Neuron (in vitro differentiated cells): ENCODE measurements at regions not wholly inside any gene's neighbourhood (a gene's known extent, or its start where the extent isn't known, plus 50 kb on each side); places are given as distances from the start of the nearest gene placed in this dataset.
"Not testable (repeated sequence)": the region's sequence is repeated elsewhere in the genome, so short reads cannot be mapped to it uniquely, and the experiment has no call there.

Experiments used
- H2AFZ ChIP-seq: one replicate; pipeline ENCODE4 v1.6.1; 2013; ENCODE audit warnings: low read depth, mild to moderate bottlenecking, inconsistent platforms, low read length, moderate library complexity
- H3K27me3 ChIP-seq: one replicate; pipeline ENCODE4 v1.6.1; 2013; ENCODE audit warnings: low read length; ENCODE audit not compliant: insufficient read depth
- H3K36me3 ChIP-seq: one replicate; pipeline ENCODE4 v1.6.1; 2013; ENCODE audit warnings: low read length; ENCODE audit not compliant: insufficient read depth
- H3K4me1 ChIP-seq: one replicate; pipeline ENCODE4 v1.6.1; 2013; ENCODE audit warnings: low read length; ENCODE audit not compliant: insufficient read depth
- H3K4me3 ChIP-seq: 2 replicates; pipeline ENCODE4 v1.5.1; 2013; ENCODE audit warnings: mild to moderate bottlenecking, low read length, moderate library complexity
- H3K9me3 ChIP-seq: one replicate; pipeline ENCODE4 v1.6.1; 2013; ENCODE audit warnings: low read length

- H3K4me1 ChIP-seq, result no peaks in the 10 kb centered on the region
- no peak overlapping the region for H2AFZ ChIP-seq
- H3K27me3 ChIP-seq, result no peaks in the 10 kb centered on the region
- H3K9me3 ChIP-seq, result no peaks in the 10 kb centered on the region
- H3K4me3 ChIP-seq, result no peak overlapping the region
- H3K36me3 ChIP-seq, result no peaks in the 10 kb centered on the region
Observed at GRCh38 chr14:38941488-38941887, 161.5 kb downstream of the SEC23A start.

- H3K9me3 ChIP-seq, H2AFZ ChIP-seq, H3K4me1 ChIP-seq, H3K4me3 ChIP-seq, H3K27me3 ChIP-seq, H3K36me3 ChIP-seq: not testable (repeated sequence)
Observed at GRCh38 chr14:38932653-38933000, 170.4 kb downstream of the SEC23A start.

DNA sequence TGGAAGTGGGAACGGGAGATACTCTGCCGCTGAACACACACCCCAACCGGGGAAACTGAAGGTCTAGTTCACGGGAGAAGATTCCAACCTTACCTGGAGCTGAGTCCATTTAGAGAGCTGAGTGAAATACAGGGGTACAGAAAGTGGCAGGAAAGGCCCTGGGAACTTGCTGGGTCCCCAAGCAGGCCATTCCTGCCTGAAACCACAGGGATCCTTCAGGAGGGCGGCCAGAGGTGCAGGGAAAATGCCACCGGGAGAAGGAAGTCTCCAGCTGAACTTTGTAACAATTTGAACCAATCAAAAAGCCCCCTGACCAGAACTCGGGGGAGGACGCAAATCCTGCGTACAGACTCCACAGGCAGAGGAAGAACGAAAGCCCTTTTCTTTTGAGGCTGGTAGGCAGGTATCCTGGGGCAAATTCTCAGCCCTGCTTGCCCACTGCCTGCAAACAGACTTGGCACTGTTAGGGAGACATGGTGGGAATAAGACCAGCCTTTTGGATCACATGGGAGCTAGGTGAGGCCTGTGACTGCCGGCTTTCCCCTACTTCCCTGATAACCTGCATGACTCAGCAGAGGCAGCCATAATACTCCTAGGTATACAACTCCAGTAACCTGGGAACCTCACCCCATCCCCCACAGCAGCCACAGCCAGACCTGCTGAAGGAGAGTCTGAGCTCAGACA lies 170.9 kb downstream of the SEC23A start:
- H2AFZ ChIP-seq, result no peak overlapping the region
- H3K9me3 ChIP-seq, result no peaks in the 10 kb centered on the region
- H3K27me3 ChIP-seq, result no peaks in the 10 kb centered on the region
- H3K36me3 ChIP-seq, result no peaks in the 10 kb centered on the region
- no peaks in the 10 kb centered on the region for H3K4me1 ChIP-seq
- no peak overlapping the region for H3K4me3 ChIP-seq

DNA sequence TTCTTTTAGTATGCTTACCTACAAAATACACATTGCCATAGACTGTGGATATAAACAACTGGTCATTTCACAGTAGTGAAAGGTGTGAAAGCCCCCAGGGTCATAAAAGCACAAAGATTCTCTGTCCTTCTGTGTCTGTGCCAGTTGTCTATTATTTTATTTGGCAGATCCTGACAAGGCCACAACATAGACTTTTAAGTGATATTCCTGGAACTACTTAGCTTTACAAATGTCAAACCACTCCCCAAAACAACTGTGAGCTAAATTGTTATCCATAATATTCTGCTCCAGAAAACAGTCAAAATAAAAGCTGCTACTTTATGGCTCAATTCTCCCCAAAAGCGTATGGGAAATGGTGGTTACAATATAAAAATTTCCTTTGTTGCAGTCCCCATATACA lies 172.1 kb downstream of the SEC23A start:
- Histone ChIP-seq H3K36me3 (no peaks in the 10 kb centered on the region), H3K4me3 (no peak overlapping the region), H3K27me3 (no peaks in the 10 kb centered on the region), H3K9me3 (no peaks in the 10 kb centered on the region), H3K4me1 (no peaks in the 10 kb centered on the region), H2AFZ (no peak overlapping the region)

- no peak overlapping the region for H3K4me3 ChIP-seq
- no peaks in the 10 kb centered on the region for H3K9me3 ChIP-seq
- H3K36me3 ChIP-seq, result no peaks in the 10 kb centered on the region
- H2AFZ ChIP-seq, result no peak overlapping the region
- H3K27me3 ChIP-seq, result no peaks in the 10 kb centered on the region
- no peaks in the 10 kb centered on the region for H3K4me1 ChIP-seq
Observed at GRCh38 chr14:38930022-38930421, 173.0 kb downstream of the SEC23A start.

- no peaks in the 10 kb centered on the region for H3K4me1 ChIP-seq
- H3K4me3 ChIP-seq, result no peak overlapping the region
- no peaks in the 10 kb centered on the region for H3K36me3 ChIP-seq
- no peaks in the 10 kb centered on the region for H3K9me3 ChIP-seq
- H2AFZ ChIP-seq, result no peak overlapping the region
- no peaks in the 10 kb centered on the region for H3K27me3 ChIP-seq
Observed at GRCh38 chr14:38929416-38929815, 173.6 kb downstream of the SEC23A start.

DNA sequence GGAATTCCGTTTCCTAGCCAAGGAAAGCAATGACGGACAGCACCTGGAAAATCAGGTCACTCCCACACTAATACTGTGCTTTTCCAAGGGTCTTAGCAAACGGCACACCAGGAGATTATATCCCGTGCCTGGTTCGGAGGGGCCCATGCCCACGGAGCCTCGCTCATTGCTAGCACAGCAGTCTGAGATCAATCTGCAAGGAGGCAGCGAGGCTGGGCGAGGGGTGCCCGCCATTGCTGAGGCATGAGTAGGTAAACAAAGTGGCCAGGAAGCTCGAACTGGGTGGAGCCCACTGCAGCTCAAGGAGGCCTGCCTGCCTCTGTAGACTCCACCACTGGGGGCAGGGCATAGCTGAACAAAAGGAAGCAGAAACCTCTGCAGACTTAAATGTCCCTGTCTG lies 181.1 kb downstream of the SEC23A start:
- H2AFZ ChIP-seq, H3K9me3 ChIP-seq, H3K4me1 ChIP-seq, H3K4me3 ChIP-seq, H3K27me3 ChIP-seq, H3K36me3 ChIP-seq: not testable (repeated sequence)

DNA sequence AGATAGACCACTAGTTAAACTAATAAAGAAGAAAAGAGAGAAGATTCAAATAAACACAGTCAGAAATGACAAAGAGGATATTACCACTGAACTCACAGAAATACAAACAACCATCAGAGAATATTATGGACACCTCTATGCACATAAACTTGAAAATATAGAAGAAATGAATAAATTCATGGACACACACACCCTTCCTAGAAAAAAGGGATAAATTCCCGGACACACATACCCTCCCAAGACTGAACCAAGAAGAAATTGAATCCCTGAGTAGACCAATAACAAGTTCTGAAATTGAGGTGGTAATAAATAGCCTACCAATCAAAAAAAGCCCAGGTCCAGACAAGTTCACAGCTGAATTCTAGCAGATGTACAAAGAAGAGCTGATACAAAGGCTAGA lies 187.9 kb downstream of the SEC23A start:
- no peak overlapping the region for H2AFZ ChIP-seq
- H3K4me1 ChIP-seq, result no peaks in the 10 kb centered on the region
- H3K4me3 ChIP-seq, result no peak overlapping the region
- H3K9me3 ChIP-seq, result no peaks in the 10 kb centered on the region
- no peaks in the 10 kb centered on the region for H3K27me3 ChIP-seq
- no peaks in the 10 kb centered on the region for H3K36me3 ChIP-seq

GRCh38 chr14:38910092-38910491 lies 192.9 kb downstream of the SEC23A start:
- Histone ChIP-seq H2AFZ (no peak overlapping the region), H3K9me3 (no peaks in the 10 kb centered on the region), H3K4me3 (no peak overlapping the region)

DNA sequence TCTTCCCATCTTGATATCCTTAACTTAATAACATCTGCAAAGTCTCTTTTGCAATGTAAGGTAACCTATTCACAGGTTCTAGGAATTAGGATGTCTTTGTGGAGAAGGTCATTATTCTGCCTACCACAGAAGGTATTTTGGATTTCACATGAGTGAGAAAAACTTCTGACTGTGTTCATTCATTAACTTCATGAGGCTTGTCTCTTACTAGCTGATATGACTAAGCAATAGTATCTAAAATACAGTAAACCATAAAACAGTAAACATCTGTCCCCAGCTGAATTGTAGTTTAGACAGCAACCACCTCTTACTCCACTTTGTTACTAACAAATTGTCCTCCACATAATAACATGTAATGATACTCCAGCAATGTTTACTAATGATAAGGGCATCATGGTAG lies 198.1 kb downstream of the SEC23A start:
- Histone ChIP-seq H3K9me3 (no peaks in the 10 kb centered on the region), H2AFZ (no peak overlapping the region), H3K27me3 (no peaks in the 10 kb centered on the region), H3K4me3 (no peak overlapping the region), H3K4me1 (no peaks in the 10 kb centered on the region), H3K36me3 (no peaks in the 10 kb centered on the region)

More at GRCh38 chr14:38910092-38910491, 192.9 kb downstream of the SEC23A start:
- no peaks in the 10 kb centered on the region for H3K36me3 ChIP-seq
- no peaks in the 10 kb centered on the region for H3K4me1 ChIP-seq
- no peaks in the 10 kb centered on the region for H3K27me3 ChIP-seq

- no peaks in the 10 kb centered on the region for H3K36me3 ChIP-seq
- no peaks in the 10 kb centered on the region for H3K9me3 ChIP-seq
- H3K4me1 ChIP-seq, result no peaks in the 10 kb centered on the region
- no peak overlapping the region for H2AFZ ChIP-seq
- no peak overlapping the region for H3K4me3 ChIP-seq
- H3K27me3 ChIP-seq, result no peaks in the 10 kb centered on the region
Observed at GRCh38 chr14:38901791-38902190, 201.2 kb downstream of the SEC23A start.

DNA sequence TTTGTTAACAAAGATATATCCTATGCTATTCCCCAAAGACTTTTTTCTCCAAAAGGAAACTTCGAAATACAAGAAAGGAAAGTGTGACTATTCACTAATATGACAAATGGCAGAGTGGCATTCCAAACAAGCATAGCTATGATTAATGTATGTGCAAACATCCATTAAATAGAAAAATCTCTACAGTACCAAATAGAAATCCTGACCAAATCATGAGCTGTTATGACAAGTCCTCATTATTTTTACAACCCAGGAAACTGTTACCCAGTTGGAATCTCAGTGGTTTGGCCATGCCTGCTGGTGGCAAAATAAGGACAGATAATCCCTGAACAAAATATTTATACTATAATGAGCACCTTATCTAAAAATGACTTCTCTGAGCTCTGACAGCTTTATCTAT lies 202.1 kb downstream of the SEC23A start:
- Histone ChIP-seq H3K36me3 (no peaks in the 10 kb centered on the region), H3K27me3 (no peaks in the 10 kb centered on the region), H2AFZ (no peak overlapping the region), H3K4me3 (no peak overlapping the region), H3K9me3 (no peaks in the 10 kb centered on the region), H3K4me1 (no peaks in the 10 kb centered on the region)

DNA sequence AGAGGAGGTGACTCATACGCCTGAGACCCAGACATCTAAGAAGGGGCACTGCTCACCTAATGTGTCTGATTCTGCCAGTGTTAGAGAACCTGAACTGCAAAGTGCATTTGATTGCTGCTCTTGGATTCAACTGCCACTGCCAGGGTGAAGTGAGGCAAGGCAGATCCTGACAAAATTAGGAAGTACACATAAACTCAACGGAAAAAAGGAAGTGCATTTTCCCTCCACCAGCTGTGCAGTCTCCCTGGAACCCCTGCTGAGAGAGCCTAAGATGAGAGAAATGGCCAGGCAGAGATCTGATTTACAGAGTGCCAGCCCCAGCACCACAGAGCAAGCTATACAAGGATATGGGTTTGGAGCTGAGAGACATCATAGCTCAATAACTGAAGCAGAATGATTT lies 215.3 kb downstream of the SEC23A start:
- no peaks in the 10 kb centered on the region for H3K36me3 ChIP-seq

DNA sequence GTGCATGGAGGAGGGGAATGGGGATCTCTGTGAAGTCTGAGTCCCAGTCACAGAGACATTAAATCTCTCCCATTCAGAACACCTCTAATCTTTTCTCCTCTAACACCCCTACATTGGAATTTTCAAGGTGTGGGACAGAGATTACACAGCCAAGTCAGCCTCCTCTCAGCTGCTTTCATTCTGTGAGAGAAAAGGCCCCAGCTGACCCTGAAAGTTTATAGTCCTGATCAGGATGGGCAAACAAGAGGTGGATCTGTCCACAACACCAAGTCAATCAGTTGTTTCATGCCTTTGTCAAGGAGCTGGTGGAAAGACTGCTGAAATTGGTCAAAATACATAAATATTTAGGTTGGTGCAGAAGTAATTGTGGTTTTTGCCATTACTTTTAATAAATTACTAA lies 218.9 kb downstream of the SEC23A start:
- no peaks in the 10 kb centered on the region for H3K4me1 ChIP-seq
- no peaks in the 10 kb centered on the region for H3K27me3 ChIP-seq
- no peak overlapping the region for H2AFZ ChIP-seq
- H3K4me3 ChIP-seq, result no peak overlapping the region
- H3K9me3 ChIP-seq, result no peaks in the 10 kb centered on the region
- H3K36me3 ChIP-seq, result no peaks in the 10 kb centered on the region

More for the DNA sequence above, 215.3 kb downstream of the SEC23A start:
- no peaks in the 10 kb centered on the region for H3K4me1 ChIP-seq
- H3K9me3 ChIP-seq, result no peaks in the 10 kb centered on the region
- H2AFZ ChIP-seq, result no peak overlapping the region
- H3K27me3 ChIP-seq, result no peaks in the 10 kb centered on the region
- no peak overlapping the region for H3K4me3 ChIP-seq
